IPS-NIHi11 (cell line): ENCODE measurements at regions not wholly inside any gene's neighbourhood (a gene's known extent, or its start where the extent isn't known, plus 50 kb on each side); places are given as distances from the start of the nearest gene placed in this dataset.
"Not testable (repeated sequence)": the region's sequence is repeated elsewhere in the genome, so short reads cannot be mapped to it uniquely, and the experiment has no call there.

Experiments
- DNase-seq: peaks from one replicate; pipeline ENCODE4 v3.0.0; 2012; ENCODE audit warnings: mixed read lengths, low spot score

DNA sequence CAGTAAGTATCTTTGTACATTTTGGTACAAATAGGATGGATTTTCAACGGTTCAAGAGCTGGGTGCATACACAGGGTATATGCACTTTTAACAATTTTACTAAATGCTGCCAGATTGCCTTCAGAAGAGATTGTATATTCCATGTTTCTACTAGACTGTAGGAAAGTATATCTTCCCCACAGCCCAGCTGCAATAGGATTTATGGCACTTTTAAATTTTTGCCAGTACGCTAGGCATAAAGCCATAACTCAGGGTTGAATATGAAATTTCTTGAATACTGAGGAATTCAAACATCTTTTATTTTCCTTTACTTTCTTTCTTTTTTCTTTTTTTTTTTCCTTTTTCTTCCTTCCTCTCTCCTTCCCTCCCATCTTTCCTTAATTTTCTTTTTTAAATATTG lies 78.7 kb upstream of the SULF2 start:
- DNase-seq, result no peak

DNA sequence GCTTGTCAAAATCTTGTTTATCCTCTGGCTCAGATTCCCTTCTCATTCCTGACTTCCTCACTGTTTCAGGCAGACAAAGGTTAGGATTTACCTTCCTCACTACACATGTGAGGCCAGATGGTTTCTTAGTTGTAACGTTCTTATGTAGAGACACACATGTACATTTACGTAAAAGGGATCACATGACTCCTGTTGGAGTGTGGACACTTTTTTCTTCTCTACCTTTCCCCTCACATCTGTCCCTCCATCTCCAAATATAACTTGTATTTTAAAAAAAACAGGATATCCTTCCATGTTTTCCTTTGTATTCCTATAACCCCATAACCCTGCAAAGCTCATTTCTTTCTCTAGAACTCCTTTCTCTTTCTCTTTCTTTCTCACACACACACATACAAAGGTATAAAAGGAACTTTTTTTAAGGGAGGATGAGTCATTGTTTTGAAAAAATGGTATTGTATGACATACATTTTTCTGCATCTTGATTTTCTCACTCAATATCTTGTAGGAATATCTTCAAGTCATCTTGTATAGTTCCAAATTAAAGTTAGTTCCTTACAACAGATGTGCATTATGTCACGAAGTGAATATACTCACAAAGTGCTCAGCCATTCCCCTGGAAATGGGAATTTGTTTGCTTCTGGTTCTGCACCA lies 78.2 kb upstream of the SULF2 start:
- no peak for DNase-seq

DNA sequence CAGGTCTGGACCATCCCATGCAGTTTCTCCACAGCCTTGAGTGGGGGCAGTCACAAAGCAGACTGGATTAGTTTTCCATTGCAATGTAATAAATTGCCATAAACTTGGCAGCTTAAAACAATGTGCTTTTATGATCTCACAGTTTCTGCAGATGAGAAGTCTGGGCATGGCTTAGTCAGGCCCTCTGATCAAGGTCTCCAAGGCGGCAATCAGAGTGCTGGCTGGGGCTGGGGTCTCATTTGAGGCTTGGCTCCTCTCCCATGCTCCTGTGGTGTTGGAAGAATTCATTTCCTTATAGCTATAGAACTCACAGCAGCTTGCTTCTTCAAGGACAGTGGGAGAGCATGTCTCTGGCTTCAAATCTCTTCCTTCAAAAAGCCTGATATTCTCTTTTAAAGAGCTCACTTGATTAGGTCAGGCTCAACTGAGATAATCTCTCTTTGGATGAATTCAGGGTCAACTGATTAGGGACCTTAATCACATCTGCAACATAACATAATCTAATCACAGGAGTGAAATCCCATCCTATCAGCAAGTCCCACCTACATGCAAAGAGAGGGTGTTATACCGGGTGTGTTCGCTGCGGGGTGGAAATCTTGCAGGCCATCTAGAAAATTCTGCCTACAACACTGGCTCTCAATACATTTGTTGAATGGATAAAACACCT lies 77.4 kb upstream of the SULF2 start:
- DNase-seq, result no peak

DNA sequence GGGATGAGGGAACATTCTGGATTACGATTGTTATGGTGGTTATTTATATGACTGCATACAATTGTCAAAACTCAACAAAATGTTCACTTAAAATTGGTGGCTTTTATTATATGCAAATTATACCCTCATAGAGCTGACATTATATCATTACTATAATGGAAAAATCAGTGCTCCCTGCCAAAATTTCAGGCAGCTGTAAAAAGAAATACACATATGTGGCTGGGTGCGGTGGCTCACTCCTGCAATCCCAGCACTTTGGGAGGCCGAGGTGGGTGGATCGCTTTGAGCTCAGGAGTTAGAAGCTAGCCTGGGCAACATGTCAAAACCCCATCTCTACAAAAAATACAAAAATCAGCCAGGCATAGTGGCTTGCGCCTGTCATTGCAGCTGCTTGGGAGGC lies 75.8 kb upstream of the SULF2 start:
- no peak for DNase-seq

DNA sequence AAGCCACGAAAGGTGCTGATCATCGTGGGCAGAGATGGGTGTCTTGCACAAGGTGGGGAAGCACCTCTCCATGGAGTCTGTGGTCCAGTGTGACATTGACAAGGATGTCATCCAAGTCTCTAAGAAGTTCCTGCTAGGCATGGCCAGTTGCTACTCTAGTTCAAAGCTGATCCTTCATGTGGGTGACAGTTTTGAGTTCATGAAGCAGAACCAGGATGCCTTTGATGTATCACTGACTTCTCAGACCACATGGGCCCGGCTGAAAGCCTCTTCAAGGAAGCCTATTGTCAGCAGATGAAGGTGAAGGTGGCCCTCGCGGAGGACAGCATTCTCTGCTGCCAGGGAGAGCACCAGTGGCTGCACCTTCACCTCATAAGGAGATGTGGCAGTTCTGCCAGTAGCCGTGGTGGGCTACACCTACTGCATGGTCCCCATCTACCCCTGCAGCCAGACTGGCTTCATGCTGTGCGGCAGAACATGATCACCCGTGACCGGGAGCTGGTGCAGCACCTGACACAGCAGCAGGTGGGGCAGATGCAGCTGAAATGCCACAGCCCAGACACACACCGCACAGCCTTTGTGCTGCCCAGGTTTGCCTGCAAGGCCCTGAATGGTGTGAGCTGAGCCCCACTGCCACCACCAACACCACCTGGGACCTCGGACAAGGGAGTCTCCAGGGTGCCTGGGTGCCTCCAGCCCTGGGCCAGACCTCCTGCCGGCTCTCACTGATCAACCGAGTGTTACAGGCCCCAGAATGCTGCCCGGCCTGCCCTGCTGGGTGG lies 75.0 kb upstream of the SULF2 start:
- no peak for DNase-seq

DNA sequence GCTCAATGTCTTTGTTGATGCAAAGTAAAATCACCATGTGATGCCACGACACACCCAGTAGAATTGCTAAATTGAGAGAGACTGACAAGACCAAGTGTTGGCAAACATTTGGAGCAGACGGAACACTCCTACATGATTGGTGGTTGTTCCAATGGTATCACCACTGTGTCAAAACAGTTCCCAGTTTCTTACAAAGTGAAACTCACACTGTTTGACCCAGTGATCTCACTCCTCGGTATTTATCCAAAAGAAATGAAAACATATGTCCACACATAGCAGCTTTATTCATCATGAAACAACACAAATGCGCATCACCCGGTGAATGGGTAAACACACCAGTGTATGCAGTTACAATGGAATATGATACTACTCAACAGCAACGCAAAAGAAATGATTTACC lies 74.0 kb upstream of the SULF2 start:
- no peak for DNase-seq

DNA sequence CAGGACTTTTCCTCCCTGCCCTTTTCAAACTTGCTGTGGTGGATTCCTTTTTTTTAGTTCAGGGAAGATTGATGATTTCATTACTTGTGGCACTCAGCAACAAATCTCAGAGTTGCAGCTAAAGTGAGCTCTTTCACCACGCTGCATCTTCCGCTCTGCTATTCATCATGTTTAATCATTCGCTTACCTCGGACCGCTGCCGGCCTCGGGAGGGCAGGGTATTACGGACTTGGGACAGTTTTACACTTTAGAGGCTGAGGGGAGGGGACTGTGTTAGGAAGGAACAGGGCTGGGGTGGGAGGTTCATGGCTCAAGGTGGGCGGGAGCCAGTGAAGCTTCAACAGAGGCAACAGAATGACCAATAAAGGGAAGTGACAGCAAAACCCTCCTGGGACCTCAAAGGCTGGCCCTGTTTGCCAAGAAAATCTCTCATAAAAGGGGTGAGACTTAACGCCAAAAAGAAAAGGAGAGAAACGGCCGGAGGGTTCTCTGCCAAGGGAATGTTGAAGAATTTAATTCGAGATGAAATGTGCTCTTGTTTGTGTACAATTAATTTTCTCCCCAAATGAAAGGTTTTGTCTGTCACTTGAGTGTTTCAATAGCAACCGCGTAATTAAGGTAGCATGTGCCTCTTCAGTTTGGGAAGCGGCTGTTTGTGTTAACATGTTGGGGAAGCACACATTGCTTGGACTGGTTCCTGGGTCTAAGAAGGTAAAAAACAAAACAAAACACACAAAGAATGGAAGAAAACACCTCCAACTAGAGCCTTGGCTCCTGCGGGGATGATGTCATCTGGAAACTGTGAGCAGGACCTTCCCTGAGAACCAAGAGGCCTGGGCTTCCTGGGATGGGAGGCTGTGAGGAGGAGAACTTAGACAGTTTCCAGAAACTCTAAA lies 72.5 kb upstream of the SULF2 start:
- DNase-seq, result no peak

DNA sequence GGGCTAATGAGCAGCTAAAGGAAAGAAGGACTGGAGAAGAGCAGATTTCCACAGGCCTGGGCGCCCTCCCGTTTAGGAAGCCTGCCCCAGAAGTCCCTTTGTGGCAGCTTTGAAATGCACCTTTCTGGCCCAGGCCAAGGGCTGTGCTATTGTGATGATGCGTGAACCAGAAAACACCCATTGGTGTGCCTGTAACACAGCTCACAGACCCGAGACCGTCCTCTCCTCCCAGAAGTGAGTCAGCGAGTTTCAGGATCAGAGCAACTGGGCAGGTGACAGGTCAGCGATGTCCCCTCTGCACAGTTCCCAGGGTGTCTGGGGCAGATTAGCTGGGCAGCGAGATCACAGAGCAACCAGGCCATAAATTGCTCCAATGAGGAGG lies 71.9 kb upstream of the SULF2 start:
- DNase-seq, result no peak

DNA sequence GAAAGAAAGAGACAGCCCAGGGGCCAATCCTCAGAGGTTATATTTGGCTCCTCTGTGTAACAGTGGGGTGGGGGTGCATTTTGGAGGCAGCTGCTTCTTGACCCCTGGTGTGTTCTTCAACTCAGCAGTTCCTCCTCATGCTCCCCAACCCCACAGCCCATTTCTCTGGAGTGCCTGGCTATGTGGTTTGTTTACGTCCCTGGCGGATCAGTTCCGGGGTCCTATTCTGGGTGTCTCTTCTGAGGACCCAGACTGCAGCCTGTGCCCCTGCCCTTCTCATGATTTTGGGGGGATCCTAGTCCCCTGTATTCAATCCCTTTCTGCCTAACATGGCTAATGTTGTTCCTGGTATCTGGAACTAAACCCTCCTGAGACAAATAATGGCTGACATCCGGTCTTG lies 70.5 kb upstream of the SULF2 start:
- DNase-seq, result no peak

DNA sequence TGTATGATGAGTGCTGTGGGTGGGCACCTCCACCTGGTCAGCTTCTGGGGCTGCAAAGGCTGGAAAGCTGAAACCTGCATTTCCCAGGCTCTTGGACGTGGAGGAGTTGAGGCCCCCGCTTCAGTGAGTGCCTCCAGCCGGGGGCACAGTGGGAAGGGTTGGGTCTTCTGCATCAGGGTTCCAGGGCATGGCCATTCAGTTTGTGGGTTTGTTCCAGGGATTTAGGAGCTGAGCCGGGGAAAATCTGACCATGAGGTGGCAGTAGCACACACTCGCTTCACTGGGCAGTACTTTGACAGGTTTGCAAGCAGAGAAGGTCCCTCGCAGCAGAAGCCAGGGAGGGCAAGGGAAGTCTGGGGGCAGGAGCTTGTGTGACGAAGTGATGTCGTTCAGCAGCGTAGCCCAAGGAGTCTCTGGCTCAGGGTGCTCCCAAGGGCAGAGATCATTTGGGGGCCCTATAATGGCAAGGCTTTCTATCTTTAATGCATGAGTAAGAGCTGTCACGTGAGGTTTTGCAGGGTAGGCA lies 69.5 kb upstream of the SULF2 start:
- peak; percentile 76 for DNase-seq

DNA sequence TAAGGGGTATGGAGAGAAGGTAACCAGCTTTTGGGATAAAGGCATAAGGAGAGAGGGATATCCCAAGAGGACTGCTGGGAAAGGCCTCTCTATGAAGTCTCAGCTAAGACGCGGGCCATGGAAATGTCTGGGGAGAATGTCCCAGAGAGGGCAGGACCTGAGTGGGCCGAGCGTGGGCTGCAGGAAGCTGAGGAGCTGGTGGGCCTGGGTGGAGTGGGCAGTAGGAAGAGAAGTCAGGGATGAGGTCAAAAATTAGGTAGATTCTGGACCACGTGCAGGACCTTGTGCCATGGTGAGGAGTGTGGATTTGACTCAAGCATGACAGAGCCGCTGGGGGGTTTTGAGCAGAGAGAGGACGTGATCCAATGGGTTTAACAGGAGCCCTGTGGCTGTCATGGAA lies 66.5 kb upstream of the SULF2 start:
- DNase-seq, result no peak

DNA sequence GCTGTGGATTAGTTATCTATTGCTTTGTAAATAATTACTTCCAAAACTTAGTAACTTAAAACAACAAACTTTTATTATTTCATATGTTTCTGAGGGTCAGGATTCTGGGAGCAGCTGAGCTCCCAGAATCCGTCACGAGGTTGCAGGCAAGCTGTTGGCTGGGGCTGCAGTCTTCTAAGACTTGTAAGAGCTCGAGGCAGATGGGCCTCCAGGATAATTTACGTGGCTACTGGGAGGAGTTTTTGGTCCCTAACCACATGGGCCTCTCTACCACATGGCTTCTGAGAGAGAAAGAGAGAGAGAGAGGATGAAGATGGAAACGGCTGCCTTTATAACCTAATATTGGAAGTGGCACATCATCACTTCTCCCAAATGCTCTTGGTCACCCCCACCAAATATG lies 64.9 kb upstream of the SULF2 start:
- no peak for DNase-seq

DNA sequence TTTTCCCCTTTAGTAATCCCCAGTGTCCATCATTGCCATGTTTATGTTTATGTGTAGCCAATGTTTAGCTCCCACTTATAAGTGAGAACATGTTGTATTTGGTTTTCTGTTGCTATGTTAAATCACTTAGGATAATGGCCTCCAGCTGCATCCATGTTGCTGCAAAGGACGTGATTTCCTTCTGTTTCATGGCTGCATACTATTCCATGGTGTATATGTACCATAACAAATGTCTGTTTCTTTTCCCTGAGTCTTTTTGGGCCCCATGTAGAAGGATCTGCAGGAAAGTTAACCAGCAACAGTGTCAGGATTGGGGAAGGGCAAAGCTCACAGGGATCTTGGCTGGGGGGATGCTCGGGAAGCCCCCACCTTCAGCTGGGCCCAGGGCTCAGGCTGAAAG lies 64.3 kb upstream of the SULF2 start:
- DNase-seq, result no peak

DNA sequence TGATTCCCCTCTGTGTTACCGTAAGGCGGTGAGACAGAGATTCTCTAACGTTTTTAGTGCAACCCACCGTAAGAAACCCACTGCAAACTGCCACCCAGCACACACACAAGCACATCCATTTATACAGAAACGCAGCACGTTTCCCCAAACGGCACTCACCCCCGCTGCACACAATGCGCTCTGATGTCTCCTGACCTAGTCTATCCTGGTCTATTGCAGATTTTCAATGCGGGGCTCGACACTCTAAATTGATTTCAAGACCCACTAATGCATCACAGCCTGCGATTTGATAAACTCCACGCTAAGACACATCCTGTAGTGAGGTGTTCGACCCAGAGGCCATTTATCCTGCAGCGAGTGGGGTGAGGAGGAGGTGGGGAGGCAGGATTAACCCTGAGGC lies 63.7 kb upstream of the SULF2 start:
- no peak for DNase-seq

DNA sequence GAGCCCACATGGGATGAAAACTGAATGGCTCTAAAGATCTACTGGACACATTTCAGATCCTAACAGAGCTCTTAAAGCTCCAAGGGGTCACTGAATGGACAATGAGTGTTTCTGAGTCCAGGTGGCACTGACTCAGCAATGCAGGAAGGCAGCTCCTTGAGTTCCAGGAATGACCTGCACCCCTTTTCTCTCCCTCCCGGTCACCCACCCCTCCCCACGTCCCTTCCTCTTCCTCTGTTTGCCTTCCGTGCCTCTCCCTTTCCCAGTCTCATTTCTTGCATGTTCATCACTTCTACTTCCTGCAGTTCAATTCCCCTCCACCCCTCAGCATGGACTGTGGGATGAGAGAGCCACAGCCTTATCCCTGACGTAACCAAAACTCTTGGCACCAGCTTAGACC lies 63.3 kb upstream of the SULF2 start:
- DNase-seq, result not testable (repeated sequence)

DNA sequence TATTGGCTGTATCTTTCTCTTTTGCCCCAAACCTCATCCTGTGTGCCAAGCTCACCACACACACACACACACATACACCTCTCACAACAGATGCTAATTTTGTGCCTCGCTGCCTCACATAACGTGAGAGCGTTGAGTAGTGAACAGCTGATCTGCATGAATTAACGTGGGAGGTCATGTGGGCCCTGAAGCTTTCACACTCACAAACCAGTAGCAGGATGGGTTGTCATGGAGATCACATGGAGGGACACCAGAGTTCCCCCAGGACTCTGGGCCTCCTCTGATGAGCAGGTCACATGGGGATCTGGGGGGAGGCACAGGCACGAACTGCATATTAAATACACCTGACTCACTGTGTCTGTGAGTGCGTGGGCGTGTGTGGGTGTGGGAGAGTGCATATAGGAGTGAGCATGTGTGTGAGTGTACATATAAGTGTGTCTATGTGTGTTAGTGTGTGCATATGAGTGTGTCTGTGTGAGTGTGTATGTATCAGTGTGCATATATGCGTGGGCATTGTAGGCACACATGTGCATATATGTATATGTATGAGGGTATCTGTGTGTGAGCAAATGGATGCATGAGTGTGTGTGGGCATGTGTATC lies 62.7 kb upstream of the SULF2 start:
- DNase-seq, result no peak

DNA sequence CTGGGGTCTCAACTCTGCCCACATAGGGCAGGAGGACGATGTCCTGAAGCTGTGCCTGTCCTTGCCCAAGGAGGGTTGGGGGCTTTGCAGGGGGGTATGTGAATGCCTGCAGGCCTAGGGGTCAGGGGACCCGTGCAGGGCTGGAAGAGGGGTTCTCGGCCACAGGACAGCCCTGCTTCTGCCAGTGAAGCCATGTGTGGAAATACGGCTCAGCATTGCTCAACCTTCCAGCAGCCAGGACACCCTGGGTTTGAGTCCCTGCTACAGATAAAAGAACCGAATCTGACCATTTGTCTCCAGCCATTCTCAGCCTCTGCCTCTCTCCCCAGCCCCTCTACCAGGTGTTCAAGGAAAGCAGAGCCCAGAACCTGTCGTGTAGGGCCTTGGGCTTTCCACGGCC lies 61.9 kb upstream of the SULF2 start:
- not testable (repeated sequence) for DNase-seq

DNA sequence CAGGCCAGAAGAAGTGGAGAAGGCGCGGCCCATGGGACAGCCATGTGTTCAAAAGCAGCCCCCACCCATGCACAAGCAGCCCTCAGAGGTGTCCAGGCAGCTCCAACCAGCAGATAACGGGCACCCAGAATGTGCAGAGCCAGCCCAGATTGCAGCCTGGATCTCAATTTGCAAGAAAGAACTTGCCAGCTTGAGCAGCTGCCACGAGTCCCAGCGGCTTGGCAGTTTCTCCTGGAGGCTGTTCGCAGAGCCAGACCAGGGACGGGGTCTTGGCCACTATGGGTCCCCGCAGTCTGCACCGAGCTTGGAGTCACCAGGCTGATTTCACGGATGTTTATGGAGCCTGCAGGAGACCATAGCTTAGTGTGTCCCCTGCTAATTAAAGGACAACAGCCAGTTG lies 61.4 kb upstream of the SULF2 start:
- not testable (repeated sequence) for DNase-seq

DNA sequence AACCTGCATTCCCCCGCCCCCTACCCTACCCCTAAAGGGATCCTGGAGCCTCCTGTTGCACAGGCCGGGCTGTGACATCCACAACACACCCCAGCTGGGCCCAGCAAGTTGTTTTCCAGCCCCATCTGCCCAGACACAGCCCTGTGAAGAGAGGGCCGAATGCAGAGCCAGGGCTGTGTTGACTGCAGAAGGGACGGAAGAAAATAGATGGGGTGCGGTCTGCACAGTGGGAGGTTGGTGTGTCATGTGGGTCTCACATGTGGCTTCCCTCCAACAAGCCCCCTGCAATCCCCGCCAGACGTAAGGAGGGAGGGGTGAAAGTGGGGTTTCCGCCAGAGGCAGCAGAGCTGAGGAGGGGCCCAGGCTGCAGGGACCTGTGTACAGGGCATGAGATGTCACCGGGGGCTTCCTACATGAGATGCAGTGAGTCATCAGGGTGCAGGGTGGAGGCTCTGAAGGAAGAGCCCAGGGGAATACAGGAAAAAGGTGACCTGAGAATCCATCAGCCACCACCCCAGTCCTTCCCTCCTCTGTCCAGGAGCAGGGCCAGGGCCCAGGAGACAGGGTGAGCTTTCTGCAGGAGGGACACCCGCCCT lies 60.2 kb upstream of the SULF2 start:
- not testable (repeated sequence) for DNase-seq

DNA sequence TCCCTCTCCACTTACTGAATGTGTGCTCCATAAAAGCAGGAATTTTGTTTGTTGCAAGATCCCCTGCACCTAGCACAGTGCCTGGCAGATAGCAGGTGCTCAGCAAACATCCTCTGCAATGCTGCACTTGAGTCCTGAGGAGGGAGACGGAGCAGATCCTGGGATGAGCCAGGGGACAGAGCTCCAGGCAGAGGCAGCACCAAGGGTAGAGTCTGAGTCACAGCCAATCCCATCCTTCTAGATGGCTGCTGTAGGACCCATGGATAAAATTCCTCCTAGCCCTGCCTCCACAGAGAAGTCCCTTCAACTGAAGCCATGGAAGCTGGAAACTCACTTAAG lies 59.3 kb upstream of the SULF2 start:
- DNase-seq, result not testable (repeated sequence)

DNA sequence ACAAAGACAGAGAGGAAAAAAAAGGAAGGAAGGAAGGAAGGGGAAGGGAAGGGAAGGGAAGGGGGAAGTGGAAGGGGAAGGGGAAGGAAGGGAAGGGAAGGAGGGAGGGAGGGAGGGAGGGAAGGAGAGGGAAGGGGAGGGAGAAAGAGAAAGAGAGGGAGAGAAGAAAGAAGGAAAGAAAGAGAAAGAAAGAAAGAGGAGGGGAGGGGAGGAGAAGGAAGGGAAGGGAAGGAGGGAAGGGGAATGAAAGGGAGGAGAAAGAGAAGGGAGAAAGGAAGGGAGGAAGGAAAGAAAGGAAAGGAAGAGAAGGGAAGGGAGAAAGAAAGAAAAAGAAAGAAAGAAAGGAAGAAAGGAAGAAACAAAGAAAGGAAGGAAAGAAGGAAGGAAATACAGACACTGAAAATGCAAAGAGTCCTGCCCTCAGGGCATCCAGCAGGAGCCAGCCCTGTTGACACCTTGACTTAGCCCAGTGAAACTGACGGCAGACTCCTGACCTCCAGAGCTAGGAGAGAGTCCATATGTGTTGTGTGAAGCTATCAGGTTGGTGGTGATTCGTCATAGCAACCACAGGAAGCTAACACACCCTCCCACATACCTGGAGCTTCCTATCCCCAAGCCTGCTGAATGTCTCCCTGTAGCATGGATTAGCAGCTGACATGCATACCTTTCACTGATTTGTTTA lies 58.7 kb upstream of the SULF2 start:
- no peak for DNase-seq
